SKM-1 treated with dmso at 0.1 percent for 144 hours (cell line): ENCODE measurements at regions not wholly inside any gene's neighbourhood (a gene's known extent, or its start where the extent isn't known, plus 50 kb on each side); places are given as distances from the start of the nearest gene placed in this dataset.
"Not testable (repeated sequence)": the region's sequence is repeated elsewhere in the genome, so short reads cannot be mapped to it uniquely, and the experiment has no call there.

ENCODE experiments used
- DNase-seq: peaks from one replicate; lab custom pipeline; 2025; ENCODE audit not compliant: unreplicated experiment; lab: John Stamatoyannopoulos, UW

DNA sequence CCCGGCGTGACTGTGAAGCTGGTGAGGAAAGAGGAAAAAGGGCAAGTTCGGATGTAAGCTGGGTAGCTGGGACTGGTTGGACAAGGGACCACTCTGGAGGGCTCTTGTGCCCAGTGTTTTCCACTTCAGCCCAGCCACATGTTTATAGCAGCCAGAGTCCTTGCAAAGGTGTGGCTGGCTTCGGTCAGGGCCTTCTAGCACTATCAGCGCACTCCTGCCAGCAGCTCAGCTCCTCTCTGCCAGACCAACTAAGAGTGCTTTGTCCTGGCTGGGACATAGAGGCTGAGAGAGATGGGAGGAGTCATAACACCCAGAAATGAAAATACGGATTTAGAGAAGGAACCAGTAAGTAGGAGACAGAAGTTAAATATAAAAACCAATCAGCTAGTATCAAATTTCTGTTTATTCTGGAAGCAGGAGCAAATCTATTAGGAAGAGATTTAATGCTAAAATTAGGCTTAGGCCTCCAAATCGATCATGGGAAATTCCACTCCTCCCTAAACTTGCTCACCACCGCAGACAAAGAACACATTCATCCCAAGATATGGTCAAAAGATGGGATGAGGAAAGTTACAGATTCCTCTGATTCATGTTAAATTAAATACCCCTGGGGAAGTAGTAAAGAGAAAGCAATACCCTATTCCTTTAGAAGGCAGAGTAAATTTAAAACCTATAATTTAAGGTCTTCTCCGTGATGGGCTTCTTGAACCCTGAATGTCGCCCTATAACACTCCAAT lies 135.0 kb downstream of the RALA start:
- no peak for DNase-seq

DNA sequence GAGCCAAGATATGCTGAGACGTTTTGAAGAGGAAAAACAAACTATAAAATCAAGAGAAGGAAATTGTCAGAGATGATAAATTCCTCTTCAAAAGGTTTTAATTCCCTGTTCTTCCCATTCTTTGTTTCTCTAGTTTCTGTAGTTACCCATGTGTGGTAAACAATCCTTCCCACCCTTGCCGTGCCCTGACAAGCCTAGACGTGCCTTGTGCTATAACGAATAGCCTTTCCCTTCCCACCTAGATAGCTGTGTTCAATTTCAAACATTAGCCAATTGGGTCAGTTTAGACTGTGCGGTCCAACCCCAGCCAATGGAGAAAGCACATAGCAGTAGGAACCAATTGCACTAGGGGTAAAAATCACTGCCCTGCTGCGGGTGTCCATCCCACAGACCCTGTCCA lies 138.1 kb downstream of the RALA start:
- DNase-seq, result no peak

DNA sequence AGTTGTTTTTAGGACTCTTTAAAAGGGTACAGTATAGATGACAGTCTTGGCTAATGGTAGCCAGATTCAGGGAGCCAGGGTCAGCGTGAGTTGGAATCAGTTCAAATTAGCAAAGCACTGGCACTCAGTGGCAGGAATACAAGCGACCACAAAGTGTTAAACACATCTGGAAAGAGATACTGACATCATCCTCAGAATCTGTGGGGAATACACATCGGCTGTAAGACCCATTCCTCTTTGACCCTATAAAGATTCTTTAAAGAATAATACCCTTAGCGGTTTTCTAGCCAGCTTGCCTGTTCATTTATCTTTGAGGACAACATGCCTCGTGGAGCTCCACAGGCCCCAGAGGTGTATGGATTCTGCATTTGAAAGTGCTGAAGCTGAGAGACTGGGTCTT lies 139.1 kb downstream of the RALA start:
- not testable (repeated sequence) for DNase-seq

DNA sequence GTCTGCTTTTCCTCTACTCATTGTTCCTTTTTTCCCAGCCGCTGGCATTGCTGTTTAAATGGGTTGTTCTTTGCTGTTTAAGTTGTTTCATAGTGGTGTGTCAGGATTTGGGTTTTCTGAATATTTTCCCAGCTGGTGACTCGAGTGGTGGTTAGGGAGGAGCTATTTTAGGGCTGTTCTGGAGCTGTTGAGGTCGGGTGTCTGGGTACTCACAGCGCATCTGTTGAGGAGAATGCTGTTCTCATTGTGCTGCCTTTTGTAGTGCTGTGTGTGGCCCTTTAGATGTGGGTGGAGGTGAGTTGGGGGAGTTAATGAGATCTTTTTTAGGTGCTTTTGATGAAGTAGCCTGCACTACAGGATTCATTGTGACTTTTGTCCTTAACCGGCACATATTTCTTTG lies 139.5 kb downstream of the RALA start:
- DNase-seq, result not testable (repeated sequence)

DNA sequence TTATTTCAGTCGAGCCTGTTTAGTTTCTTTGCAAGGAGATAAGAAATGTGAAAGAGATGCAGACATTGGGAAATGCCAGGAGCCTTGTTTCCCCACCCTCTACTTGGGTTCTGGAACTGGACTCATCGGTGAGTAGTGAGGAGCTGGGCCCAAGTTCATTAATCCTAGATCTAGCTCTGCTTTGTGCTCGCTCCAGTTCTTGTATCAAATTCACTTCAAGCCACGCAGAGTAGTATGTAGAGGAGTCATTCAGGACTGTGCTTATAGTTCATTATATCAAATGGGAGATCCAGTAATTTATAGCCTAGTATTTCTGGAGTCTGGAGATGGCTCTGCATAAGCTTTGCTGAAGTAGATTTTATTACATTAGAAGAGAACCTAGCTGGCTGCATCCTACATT lies 142.5 kb downstream of the RALA start:
- DNase-seq, result not testable (repeated sequence)

DNA sequence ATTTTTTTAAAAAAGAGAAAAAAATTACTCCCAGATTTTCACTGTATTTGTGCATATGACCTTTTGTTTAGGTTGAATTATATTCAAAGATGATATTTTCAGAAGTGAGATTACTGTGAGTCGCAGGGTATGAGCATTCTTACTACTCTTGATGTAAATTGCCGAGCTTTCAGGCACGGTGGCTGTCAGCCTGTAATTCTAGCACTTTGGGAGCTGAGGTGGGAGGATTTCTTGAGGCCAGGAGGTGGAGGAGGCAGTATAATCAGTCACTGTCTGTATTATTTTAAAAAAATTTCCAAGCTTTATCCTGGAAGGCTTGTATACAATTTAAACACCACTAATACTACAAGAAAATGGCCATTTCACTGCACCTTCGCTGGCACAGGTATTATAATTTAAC lies 145.1 kb downstream of the RALA start:
- not testable (repeated sequence) for DNase-seq

DNA sequence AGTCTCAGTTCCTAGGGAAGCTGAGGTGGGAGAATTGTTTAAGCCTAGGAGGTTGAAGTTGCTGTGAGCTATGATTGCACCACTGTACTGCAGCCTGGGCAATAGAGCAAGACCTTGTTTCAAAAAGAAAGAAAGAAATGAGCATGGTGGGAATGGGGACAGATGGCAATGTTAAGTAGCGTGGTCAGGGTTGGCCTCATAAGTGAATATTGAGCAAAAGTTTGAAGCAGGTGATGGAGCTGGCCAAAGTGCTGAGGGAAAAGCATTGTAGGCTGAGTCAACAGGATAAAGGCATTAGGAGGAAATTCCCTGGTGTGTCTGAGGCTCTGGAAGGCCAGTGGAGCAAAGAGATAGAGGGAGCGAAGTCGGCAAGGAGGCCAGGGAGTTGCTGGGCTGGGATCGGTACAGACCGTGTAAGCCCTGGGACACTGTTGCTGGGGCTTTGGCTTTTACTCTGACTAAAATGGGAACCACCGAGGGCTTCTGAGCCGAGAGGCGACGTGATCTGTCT lies 151.0 kb downstream of the RALA start:
- DNase-seq, result not testable (repeated sequence)

DNA sequence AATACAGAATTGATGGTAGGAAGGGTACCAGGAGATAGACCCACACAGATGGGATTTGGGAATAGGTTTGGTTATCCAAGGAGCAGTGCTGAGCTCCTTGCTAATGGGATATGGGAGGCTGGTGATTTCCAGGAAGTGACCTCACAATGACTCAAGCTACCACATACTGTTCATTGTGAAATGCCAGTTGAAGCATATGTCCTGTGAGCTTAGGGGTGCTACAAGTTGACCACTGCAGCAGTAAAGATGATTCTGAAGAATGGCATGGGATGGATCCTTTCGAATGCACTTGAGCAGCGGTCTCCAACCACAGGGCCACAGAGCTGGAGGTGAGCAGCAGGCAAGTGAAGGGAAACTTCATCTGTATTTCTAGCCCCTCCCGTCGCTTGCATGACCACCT lies 158.2 kb downstream of the RALA start:
- not testable (repeated sequence) for DNase-seq

DNA sequence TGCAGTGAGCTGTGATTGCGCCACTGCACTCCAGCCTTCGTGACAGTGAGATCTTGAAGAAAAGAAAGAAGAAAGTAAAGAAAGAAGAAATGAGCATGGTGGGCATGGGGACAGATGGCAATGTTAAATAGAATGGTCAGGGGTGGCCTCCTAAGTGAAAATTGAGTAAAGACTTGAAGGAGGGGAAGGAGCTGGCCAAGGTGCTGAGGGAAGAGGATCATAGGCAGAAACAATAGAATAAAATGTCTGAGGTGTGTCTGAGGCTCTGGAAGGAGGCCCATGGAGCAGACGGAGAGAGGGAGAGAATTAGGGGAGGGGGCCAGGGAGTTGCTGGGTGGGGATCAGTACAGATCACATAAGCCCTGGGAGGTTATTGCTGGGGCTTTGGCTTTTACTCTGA lies 163.1 kb downstream of the RALA start:
- DNase-seq, result not testable (repeated sequence)

DNA sequence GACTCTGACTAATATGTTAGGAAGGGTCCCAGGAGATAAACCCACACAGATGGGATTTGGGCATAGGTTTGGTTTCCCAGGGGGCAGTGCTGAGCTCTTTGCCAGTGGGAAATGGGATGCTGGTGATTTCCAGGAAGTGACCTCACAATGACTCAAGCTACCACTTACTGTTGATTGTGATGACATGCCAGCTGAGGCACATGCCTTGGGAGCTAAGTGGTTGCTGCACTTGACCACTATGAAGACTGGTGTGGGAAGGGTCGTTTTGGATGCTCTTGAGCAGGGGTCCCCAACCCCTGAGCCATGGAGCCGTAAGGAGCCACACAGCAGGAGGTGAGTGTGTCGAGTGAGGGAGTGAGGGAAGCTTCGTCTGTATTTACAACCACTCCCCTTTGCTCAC lies 159.0 kb upstream of the CDK13 start:
- DNase-seq, result not testable (repeated sequence)

DNA sequence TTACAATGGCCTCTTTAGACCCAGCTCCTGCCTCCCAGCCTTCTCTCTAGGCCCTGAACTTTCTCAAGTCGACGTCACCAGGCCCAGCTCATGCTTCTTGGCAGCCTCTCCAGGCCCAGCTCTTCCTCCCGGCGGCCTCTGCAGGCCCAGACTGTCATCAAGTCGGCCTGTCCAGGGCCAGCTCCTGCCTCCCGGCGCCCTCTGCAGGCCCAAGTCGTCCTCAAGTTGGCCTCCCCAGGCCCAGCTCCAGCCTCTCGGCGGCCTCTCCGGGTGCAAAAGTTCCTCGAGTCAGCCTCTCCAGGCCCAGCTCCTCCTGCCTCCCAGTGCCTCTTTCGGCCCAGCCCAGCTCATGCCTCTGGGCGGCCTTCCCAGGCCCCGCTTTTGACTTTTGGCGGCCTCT lies 158.1 kb upstream of the CDK13 start:
- not testable (repeated sequence) for DNase-seq

DNA sequence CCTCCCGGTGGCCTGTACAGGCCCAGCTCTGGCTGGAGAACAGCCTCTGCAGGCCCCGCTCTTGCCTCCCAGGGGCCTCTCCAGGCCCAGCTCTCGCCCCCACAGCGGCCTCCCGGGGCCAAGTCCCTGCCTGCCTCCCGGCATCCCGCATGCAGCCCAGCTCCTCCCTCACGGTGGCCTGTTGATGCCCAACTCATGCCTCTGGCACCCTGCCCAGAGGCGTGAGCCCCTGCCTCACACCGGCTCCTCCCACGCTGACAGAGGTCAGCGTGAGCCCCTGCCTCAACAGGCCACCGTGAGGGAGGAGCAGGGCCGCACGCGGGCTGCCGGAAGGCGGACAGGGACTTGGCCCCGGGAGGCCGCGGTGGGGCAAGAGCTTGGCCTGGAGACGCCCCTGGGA lies 157.0 kb upstream of the CDK13 start:
- DNase-seq, result not testable (repeated sequence)

DNA sequence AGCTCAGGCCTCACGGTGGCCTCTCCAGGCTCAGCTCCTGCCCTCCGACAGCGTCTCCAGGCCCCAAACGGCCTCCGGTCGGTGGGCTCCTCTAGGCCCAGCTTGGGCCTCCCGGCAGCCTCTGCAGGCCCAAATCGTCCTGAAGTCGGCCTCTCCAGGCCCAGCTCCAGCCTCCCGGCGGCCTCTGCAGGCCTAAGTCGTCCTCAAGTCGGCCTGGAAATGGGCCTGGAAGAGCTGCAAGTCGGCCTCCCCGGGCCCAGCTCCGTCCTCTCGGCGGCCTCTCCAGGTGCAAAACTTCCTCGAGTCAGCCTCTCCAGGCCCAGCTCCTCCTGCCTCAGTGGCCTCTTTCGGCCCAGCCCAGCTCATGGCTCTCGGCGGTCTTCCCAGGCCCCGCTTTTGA lies 156.2 kb upstream of the CDK13 start:
- DNase-seq, result not testable (repeated sequence)

DNA sequence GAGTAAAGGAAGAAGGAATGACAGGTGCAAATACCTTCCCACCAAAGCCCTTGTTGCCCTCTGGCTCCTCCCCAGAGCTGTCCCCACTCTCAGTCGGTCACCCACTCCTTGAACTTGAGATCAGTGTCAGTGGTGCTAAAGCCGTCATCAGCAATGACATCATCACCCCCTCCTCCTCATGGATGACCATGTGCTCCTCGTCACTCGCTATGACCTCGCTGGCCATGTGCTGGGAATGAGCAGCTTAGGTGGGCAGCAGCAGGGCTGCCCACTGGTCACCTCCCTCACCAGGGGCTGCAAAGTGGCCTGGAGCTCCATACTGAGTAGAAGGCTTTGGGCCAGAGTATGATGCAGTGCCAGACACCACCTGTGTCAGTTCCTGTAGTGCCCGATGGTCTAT lies 153.1 kb upstream of the CDK13 start:
- DNase-seq, result not testable (repeated sequence)

DNA sequence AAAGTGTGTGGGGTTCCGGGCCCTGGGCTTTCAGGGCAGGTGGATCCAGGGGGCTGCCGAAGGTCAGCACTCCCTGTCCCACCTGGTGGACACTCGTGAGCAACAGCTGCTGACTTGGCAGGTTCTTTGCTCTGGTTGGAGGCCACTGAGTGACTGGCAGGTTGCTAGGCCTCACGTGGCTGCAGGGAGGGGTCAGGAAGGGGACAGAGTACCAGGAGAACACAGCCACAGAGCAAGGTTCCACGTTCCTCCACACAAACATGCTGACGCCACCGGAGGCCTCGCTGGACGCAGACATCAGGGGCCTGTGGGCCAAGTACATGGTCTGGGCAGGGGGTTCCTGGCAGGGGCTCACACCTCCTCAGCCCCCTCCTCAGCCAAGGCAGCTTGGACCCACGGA lies 152.0 kb upstream of the CDK13 start:
- not testable (repeated sequence) for DNase-seq

DNA sequence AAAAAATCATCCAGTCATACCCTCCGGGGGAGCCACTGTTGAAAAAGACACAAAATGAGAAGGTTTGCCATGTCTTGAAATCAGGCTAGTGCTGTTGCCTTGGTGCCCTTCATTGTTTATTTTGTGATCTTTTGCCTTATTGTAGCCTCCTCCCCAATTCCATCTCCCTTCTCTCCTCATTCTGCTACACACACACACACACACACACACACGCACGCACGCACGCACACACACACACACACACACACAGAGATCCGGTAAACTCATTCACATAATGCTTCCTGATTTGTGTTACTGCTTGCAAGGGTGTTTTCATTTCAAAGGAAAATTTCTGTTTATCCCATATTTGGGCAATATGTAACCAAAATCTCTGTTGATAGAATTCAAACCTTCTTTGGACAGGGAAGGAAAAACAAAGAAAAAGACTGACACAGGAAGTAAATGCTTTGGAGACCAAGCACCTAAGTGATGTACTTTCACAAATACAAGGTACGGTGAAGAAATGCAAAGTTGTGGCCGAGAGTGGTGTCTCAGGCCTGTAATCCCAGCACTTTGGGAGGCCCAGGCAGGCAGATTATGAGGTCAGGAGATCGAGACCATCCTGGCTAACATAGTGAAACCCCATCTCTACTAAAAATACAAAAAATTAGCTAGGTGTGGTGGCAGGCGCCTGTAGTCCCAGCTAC lies 141.1 kb upstream of the CDK13 start:
- no peak for DNase-seq

DNA sequence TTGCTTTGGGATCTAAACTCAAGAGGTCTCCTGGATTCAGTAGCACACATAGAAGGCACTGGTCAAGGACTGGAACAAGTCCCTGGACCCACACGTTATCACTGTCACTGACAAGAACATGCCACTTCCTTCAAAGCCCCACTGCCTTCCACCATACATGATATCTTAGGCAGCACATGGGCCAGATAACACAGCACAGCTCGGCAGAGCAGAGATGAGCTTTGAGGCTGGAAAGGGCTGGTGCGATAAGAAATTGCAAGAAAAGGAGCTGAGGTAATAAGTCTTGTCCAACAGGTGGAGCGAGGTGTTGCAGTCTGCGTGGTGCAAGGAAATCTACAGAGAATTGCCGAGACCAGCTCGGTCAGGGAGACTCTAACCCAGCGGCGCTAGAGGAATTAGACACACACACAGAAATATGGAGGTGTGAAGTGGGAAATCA lies 139.8 kb upstream of the CDK13 start:
- no peak for DNase-seq

DNA sequence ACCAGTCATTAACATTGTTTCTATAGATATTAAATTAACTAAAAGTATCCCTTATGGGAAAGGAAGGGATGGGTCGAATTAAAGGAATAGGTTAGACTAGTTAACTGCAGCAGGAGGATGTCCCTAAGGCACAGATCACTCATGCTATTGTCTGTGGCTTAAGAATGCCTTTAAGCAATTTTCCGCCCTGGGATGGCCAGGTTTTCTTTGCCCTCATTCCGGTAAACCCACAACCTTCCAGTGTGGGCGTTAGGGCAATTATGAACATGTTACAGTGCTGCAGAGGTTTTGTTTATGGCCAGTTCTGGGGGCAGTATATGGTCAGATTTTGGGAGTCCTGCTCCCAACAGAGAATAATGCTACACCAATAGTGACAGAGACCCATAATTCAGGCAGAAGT lies 139.3 kb upstream of the CDK13 start:
- no peak for DNase-seq

DNA sequence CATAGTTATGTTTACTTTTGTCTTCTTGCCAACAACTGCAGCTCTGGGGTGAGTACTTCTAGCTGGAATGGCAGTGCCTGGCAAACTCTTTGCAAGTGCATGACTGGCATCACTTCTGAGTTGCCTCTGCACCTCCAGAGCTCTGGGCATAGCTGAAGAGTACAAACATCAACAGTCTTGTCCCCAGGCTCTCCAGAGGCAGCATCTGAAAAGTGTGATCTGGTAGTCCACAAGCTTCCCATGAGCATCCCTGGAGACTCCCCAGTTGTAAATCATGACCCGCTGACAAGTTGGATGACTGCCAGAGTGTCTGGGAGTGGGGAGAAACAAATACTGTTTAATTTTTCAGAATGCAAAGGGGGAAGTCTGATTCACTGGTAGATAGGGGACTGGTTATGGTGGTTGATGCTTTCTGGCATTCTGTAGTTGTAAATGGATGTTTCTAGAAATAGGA lies 138.9 kb upstream of the CDK13 start:
- no peak for DNase-seq

DNA sequence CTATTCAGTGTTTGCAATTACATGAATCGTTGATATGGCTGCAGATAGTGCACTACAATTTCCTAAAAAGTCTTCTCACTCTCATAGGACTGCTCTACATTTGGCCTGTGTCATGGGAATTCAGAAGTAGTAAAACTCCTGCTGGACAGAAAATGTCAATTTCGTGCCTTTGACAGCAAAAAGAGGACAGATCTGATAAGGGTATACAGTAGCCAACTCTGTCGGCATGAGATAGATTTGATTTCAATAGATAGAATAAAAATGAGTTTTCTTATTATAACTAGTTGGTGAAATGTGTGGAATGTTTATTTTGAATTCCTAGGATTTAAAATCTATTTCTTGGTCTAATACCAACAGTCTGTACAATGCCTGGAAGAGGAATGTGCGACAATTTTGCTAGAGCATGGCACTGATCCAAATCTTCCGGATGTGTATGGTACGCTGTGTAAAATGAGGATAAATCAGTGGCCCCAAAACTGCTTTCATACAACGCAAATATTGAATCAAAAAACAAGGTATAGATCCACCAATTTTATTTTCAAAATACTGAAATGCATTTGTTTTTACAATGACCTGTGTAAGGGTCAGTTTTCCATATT lies 133.5 kb upstream of the CDK13 start:
- no peak for DNase-seq

DNA sequence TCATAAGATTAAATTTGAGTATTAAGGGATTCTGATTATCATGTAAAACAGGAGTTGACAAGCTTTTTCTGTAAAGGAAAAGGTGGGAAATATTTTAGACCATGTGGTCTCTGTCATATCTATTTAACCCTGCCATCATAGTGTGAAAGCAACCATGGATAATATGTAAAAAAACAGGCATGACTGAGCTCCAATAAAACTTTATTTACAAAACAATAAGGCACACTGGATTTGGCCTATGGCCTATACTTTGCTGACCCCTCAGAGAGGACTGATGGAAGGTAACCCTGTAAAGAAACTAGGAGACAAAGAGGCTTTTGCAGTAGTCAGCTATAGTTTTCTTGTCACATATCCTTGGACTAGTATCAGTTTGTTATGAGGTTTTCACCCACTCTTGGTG lies 130.5 kb upstream of the CDK13 start:
- DNase-seq, result no peak
